Loucy (cell line): ENCODE measurements at regions not wholly inside any gene's neighbourhood (a gene's known extent, or its start where the extent isn't known, plus 50 kb on each side); places are given as distances from the start of the nearest gene placed in this dataset.

Source experiments
- EZH2phosphoT487 ChIP-seq: fragments of 200-600 bp; IDR thresholded peaks from 2 replicates; pipeline ENCODE4 v1.6.1; 2018; ENCODE audit warnings: antibody characterized with exemption, mild to moderate bottlenecking, moderate library complexity, borderline replicate concordance
- TF ChIP-seq, protein P1 (sequence below): fragments of 200-600 bp; sonication (generic); conservative IDR thresholded peaks from 2 replicates; pipeline ENCODE4 v1.5.1; 2014; ENCODE audit warnings: mild to moderate bottlenecking, antibody characterized with exemption, low read length

DNA sequence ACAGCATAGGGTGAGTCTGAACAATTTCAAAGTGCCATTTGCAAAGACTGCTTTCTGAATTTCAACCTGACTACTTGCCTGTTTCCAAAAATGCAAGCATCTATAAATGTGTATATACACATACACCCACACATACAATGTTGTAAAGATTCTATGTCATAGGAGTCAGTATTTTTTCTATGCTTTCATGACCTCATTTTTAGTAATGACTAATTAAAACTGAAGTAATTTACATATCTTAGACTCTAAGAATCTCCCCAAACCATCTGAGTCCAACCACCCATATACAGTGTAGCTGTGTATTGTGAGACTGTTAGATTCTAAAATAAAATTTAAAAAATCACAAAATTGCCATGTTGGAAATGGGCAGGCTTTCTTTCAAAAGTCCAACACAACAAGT lies 162.0 kb upstream of the STK17B start:
- TF ChIP-seq, protein P1, sequence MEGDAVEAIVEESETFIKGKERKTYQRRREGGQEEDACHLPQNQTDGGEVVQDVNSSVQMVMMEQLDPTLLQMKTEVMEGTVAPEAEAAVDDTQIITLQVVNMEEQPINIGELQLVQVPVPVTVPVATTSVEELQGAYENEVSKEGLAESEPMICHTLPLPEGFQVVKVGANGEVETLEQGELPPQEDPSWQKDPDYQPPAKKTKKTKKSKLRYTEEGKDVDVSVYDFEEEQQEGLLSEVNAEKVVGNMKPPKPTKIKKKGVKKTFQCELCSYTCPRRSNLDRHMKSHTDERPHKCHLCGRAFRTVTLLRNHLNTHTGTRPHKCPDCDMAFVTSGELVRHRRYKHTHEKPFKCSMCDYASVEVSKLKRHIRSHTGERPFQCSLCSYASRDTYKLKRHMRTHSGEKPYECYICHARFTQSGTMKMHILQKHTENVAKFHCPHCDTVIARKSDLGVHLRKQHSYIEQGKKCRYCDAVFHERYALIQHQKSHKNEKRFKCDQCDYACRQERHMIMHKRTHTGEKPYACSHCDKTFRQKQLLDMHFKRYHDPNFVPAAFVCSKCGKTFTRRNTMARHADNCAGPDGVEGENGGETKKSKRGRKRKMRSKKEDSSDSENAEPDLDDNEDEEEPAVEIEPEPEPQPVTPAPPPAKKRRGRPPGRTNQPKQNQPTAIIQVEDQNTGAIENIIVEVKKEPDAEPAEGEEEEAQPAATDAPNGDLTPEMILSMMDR = no peak
- no peak for TF ChIP-seq EZH2phosphoT487
